HL-60 (cell line): ENCODE measurements at regions not wholly inside any gene's neighbourhood (a gene's known extent, or its start where the extent isn't known, plus 50 kb on each side); places are given as distances from the start of the nearest gene placed in this dataset.

Experiments used
- DNase-seq, 2 experiments: peaks; one replicate each; pipeline ENCODE4 v3.0.0-alpha.2; 2010 to 2020; ENCODE audit warnings: low read depth in 1 of 2, low spot score in 1 of 2
- H3K27ac ChIP-seq: fragments of 250-450 bp; sonication (Bioruptor Pico); replicated peaks from 2 replicates; pipeline ENCODE4 v1.5.1; 2020; ENCODE audit warnings: mild to moderate bottlenecking, moderate library complexity
- H3K27me3 ChIP-seq: fragments of 250-450 bp; sonication (Bioruptor Pico); 2 replicates; pipeline ENCODE4 v1.5.1; 2021; ENCODE audit warnings: mild to moderate bottlenecking, moderate library complexity; ENCODE audit not compliant: insufficient read depth, poor library complexity, severe bottlenecking
- H3K4me3 ChIP-seq: replicated peaks from 2 replicates; pipeline ENCODE4 v1.5.1; 2011; ENCODE audit warnings: mild to moderate bottlenecking, control low read depth, low read length; ENCODE audit not compliant: insufficient read depth
- GABPA ChIP-seq: IDR thresholded peaks from 2 replicates; pipeline ENCODE4 v1.6.1; 2012; ENCODE audit warnings: low read depth
- POLR2AphosphoS5 ChIP-seq: IDR thresholded peaks from 2 replicates; pipeline ENCODE4 v1.6.1; 2012; ENCODE audit warnings: low read depth
- REST ChIP-seq: IDR thresholded peaks from 2 replicates; pipeline ENCODE4 v1.6.1; 2012; ENCODE audit warnings: low read depth; ENCODE audit not compliant: insufficient replicate concordance
- SPI1 ChIP-seq: IDR thresholded peaks from 2 replicates; pipeline ENCODE4 v1.6.1; 2012; ENCODE audit warnings: low read depth, mild to moderate bottlenecking, borderline replicate concordance
- TF ChIP-seq, protein P1 (sequence below): IDR thresholded peaks from one replicate; pipeline ENCODE4 v1.5.1; 2011; ENCODE audit warnings: low read length, control low read depth, inconsistent platforms; ENCODE audit not compliant: insufficient read depth

DNA sequence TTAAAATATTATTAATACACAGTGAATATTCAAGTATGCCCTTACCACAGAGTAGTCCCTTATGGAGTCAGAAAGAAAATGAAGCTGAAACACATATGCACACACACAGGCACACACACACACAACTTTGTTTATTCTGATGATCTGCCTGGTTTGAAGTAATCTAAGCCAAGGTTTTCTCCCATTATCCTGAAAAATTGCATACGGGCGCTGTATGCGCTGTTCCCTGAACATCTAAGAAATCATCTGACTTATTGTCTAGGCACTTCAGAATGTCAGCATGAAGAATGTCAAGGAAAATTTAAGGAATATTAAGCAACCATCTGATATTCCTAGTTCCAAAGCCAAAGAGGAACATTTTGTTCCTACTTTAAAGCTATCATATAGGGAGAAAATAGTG, 147.1 kb upstream of the SLC30A5 start:
- Histone ChIP-seq H3K27ac (no peak overlapping the region), H3K27me3 (no peaks in the 10 kb centered on the region), H3K4me3 (no peak overlapping the region)
- no peak for DNase-seq
- TF ChIP-seq GABPA (no peak), SPI1 (no peak), REST (no peak), POLR2AphosphoS5 (no peak)
- TF ChIP-seq, protein P1, sequence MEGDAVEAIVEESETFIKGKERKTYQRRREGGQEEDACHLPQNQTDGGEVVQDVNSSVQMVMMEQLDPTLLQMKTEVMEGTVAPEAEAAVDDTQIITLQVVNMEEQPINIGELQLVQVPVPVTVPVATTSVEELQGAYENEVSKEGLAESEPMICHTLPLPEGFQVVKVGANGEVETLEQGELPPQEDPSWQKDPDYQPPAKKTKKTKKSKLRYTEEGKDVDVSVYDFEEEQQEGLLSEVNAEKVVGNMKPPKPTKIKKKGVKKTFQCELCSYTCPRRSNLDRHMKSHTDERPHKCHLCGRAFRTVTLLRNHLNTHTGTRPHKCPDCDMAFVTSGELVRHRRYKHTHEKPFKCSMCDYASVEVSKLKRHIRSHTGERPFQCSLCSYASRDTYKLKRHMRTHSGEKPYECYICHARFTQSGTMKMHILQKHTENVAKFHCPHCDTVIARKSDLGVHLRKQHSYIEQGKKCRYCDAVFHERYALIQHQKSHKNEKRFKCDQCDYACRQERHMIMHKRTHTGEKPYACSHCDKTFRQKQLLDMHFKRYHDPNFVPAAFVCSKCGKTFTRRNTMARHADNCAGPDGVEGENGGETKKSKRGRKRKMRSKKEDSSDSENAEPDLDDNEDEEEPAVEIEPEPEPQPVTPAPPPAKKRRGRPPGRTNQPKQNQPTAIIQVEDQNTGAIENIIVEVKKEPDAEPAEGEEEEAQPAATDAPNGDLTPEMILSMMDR = no peak

DNA sequence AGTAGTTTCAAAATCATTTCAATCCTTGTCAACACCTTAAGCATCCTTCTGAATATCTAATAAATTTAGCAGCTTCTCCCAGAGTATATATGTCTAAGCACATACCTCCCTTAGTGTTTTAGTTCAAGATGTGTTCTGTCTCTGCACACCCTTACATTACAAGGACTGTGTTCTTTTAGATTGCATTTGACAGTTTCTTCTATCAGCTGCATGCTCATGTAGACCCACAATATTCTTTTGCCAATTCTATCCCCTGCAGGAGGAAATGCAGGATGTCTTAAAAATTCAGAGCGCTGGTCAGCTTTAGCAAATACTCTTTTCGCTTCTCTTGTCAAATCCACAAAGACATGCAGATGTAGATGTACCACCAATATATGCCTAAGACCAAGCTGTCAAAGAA, 145.8 kb upstream of the SLC30A5 start:
- Histone ChIP-seq H3K27me3 (no peaks in the 10 kb centered on the region), H3K27ac (no peak overlapping the region), H3K4me3 (no peak overlapping the region)
- TF ChIP-seq REST = no peak
- TF ChIP-seq POLR2AphosphoS5 = no peak
- no peak for TF ChIP-seq SPI1
- DNase-seq = no peak

DNA sequence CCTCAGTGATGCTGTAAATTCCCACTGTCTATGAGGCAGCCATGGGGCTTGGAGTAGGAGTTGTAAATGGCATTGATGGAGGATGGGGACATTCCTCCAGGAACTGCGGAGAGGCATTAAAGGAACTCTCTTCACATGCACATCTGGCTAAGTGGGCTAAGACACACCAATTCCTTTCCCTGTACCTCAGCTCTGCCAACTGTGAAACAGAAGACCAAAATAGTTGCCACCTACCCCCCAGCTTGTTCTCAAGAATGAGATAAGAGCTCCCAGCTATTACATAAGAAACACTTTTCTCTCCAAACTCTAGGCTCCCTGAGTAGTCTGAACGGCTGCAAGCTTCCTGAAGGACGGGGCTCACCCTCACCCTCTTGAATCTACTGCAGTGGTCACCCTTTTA, 144.6 kb upstream of the SLC30A5 start:
- Histone ChIP-seq H3K4me3 (no peak overlapping the region), H3K27me3 (no peaks in the 10 kb centered on the region), H3K27ac (no peak overlapping the region)
- DNase-seq = no peak
- no peak for TF ChIP-seq REST

DNA sequence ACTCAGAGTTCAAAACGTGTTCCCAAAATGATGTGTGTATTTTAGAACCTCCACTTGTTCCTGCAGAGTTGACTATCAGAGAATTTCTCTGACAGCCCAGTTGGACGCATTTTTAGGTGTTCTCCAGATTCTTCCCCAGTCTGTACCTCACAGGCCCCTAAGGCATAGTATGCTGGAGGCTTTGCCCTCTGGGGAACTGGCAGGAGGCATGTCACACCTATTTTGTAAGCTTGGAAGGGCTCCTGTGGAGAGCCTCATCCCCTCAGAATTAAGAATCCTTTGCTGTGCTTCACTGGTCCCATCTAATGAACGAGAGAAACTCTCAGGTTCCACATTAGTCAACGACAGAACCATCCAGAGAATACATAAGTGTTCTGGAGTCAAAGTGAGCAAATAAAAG, 144.1 kb upstream of the SLC30A5 start:
- DNase-seq = no peak
- Histone ChIP-seq H3K27me3 (no peaks in the 10 kb centered on the region), H3K27ac (no peak overlapping the region), H3K4me3 (no peak overlapping the region)
- no peak for TF ChIP-seq GABPA
- TF ChIP-seq POLR2AphosphoS5 = no peak
- TF ChIP-seq REST = no peak
- TF ChIP-seq, protein P1 = no peak
- TF ChIP-seq SPI1 = no peak
